Loucy (cell line): ENCODE measurements at regions not wholly inside any gene's neighbourhood (a gene's known extent, or its start where the extent isn't known, plus 50 kb on each side); places are given as distances from the start of the nearest gene placed in this dataset.

ENCODE experiments used
- H2AFZ ChIP-seq: fragments of 200-600 bp; sonication (generic); 2 replicates; pipeline ENCODE4 v1.6.0; 2016; ENCODE audit warnings: antibody characterized with exemption, mild to moderate bottlenecking, low read length, moderate library complexity
- H3F3A ChIP-seq: fragments of 200-600 bp; 2 replicates; pipeline ENCODE4 v1.6.0; 2016; ENCODE audit warnings: antibody characterized with exemption, low read depth, mild to moderate bottlenecking
- H3K27me3 ChIP-seq: fragments of 200-600 bp; sonication (generic); 2 replicates; pipeline ENCODE4 v1.6.1; 2014; ENCODE audit warnings: low read length, mild to moderate bottlenecking; ENCODE audit not compliant: insufficient read depth, poor library complexity, severe bottlenecking
- H3K36me3 ChIP-seq: fragments of 200-600 bp; sonication (generic); 2 replicates; pipeline ENCODE4 v1.6.1; 2016; ENCODE audit warnings: low read length; ENCODE audit not compliant: insufficient read depth
- H3K4me1 ChIP-seq: fragments of 200-600 bp; sonication (generic); 2 replicates; pipeline ENCODE4 v1.5.1; 2014; ENCODE audit warnings: low read length, mild to moderate bottlenecking; ENCODE audit not compliant: insufficient read depth, poor library complexity, severe bottlenecking
- H3K4me2 ChIP-seq: fragments of 200-600 bp; sonication (generic); 2 replicates; pipeline ENCODE4 v1.6.0; 2014; ENCODE audit warnings: antibody characterized with exemption, low read length, low read depth, mild to moderate bottlenecking; ENCODE audit not compliant: poor library complexity, severe bottlenecking
- H3K4me3 ChIP-seq: fragments of 200-600 bp; sonication (generic); 2 replicates; pipeline ENCODE4 v1.5.1; 2014; ENCODE audit warnings: low read length, mild to moderate bottlenecking, mixed read lengths; ENCODE audit not compliant: poor library complexity, severe bottlenecking
- H3K79me2 ChIP-seq: fragments of 200-600 bp; sonication (generic); 2 replicates; pipeline ENCODE4 v1.6.1; 2014; ENCODE audit warnings: low read length; ENCODE audit not compliant: insufficient read depth
- H3K9ac ChIP-seq: fragments of 200-600 bp; sonication (generic); 2 replicates; pipeline ENCODE4 v1.6.0; 2014; ENCODE audit warnings: mild to moderate bottlenecking, low read depth, low read length, moderate library complexity; ENCODE audit not compliant: poor library complexity, severe bottlenecking
- H3K9me2 ChIP-seq: fragments of 200-600 bp; sonication (generic); replicated peaks from 2 replicates; pipeline ENCODE4 v1.6.1; 2016; ENCODE audit warnings: low read depth, low read length, mixed read lengths
- H3K9me3 ChIP-seq: fragments of 200-600 bp; sonication (generic); 2 replicates; pipeline ENCODE4 v1.6.1; 2014; ENCODE audit warnings: mild to moderate bottlenecking, antibody characterized with exemption, low read length, low read depth; ENCODE audit not compliant: insufficient read depth
- H4K20me1 ChIP-seq: fragments of 200-600 bp; sonication (generic); 2 replicates; pipeline ENCODE4 v1.6.0; 2014; ENCODE audit warnings: antibody characterized with exemption, low read length, mild to moderate bottlenecking; ENCODE audit not compliant: insufficient read depth, poor library complexity, severe bottlenecking
- EZH2phosphoT487 ChIP-seq: fragments of 200-600 bp; IDR thresholded peaks from 2 replicates; pipeline ENCODE4 v1.6.1; 2018; ENCODE audit warnings: antibody characterized with exemption, mild to moderate bottlenecking, moderate library complexity, borderline replicate concordance
- TF ChIP-seq, protein P1 (sequence below): fragments of 200-600 bp; sonication (generic); conservative IDR thresholded peaks from 2 replicates; pipeline ENCODE4 v1.5.1; 2014; ENCODE audit warnings: mild to moderate bottlenecking, antibody characterized with exemption, low read length

DNA sequence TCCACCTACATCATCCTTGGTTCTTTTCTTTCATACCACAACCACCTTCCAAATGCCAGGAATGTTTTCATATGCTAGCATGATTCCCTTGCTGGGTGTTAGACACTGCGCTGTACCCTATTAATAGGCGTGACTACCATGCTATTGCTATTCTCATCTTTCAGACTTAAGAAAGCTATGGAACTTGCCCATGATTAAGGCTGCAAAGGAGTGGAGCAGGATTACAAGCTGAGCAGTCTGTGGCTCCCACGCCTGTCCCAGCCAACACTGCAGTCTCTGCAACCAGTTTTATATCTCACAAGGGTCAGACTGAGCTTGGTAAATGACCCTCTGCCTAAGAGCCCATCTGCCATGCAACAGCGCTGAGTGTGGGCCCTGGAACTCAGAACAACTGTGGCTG lies 285.7 kb upstream of the POU3F3 start:
- Histone ChIP-seq H3K4me2 (no peak overlapping the region), H3K79me2 (no peaks in the 10 kb centered on the region), H3K4me3 (no peak overlapping the region), H3K4me1 (no peaks in the 10 kb centered on the region), H3K27me3 (no peaks in the 10 kb centered on the region), H3K9me3 (no peaks in the 10 kb centered on the region), H3K9me2 (no peaks in the 10 kb centered on the region), H4K20me1 (no peaks in the 10 kb centered on the region), H3F3A (no peaks in the 10 kb centered on the region), H3K36me3 (no peaks in the 10 kb centered on the region), H2AFZ (no peak overlapping the region), H3K9ac (no peak overlapping the region)
- no peak for TF ChIP-seq EZH2phosphoT487
- TF ChIP-seq, protein P1, sequence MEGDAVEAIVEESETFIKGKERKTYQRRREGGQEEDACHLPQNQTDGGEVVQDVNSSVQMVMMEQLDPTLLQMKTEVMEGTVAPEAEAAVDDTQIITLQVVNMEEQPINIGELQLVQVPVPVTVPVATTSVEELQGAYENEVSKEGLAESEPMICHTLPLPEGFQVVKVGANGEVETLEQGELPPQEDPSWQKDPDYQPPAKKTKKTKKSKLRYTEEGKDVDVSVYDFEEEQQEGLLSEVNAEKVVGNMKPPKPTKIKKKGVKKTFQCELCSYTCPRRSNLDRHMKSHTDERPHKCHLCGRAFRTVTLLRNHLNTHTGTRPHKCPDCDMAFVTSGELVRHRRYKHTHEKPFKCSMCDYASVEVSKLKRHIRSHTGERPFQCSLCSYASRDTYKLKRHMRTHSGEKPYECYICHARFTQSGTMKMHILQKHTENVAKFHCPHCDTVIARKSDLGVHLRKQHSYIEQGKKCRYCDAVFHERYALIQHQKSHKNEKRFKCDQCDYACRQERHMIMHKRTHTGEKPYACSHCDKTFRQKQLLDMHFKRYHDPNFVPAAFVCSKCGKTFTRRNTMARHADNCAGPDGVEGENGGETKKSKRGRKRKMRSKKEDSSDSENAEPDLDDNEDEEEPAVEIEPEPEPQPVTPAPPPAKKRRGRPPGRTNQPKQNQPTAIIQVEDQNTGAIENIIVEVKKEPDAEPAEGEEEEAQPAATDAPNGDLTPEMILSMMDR: no peak

DNA sequence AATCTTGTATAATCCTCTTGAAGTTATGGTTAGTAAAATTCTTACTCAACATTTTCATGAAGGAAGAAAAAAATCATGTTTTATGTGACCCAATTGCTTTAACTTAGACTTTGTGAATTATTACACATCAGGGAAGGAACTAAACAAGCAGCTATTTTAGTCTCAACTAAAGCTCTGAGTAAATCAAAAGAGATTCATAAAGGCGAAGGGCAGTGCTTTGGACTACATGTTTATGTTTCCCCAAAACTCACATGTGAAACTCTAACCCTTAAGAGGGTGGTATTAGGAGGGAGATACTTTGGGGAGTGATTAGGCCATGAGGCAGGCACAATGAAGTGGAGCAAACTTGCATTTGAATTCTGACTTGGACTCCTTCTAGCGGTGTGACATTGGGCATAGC lies 283.7 kb upstream of the POU3F3 start:
- H3K9ac ChIP-seq: no peak overlapping the region
- no peak overlapping the region for H3K4me2 ChIP-seq
- no peak overlapping the region for H3K4me3 ChIP-seq
- H3K9me3 ChIP-seq: no peaks in the 10 kb centered on the region
- H3F3A ChIP-seq: no peaks in the 10 kb centered on the region
- H4K20me1 ChIP-seq: no peaks in the 10 kb centered on the region
- H3K79me2 ChIP-seq: no peaks in the 10 kb centered on the region
- H3K4me1 ChIP-seq: peaks cover 9% of the 10 kb centered on the region
- no peaks in the 10 kb centered on the region for H3K27me3 ChIP-seq
- H3K36me3 ChIP-seq: no peaks in the 10 kb centered on the region
- TF ChIP-seq, protein P1: no peak
- no peak for TF ChIP-seq EZH2phosphoT487
- H2AFZ ChIP-seq: no peak overlapping the region
- no peaks in the 10 kb centered on the region for H3K9me2 ChIP-seq

DNA sequence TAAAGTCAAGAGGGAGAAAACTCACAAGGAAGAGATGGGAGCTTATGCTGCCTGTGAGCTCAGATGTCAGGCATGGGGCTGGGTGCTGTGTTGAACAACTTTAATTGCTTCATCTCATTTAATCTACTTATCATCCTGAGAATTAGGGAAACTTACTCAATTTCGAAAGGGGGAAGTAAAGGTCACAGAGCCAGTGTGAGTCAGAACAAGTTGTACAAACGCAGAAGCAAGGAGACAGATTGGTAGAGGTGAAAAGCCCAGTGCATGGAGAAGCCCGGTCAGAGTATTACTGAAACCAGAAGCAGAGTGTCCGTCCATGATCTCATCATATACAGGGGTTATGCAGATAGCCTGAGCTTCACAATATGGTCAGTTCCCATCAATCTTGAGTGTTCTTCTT lies 281.1 kb upstream of the POU3F3 start:
- H3F3A ChIP-seq: no peaks in the 10 kb centered on the region
- H3K79me2 ChIP-seq: no peaks in the 10 kb centered on the region
- TF ChIP-seq EZH2phosphoT487: no peak
- TF ChIP-seq, protein P1: no peak
- no peaks in the 10 kb centered on the region for H3K9me2 ChIP-seq
- H3K9ac ChIP-seq: no peak overlapping the region
- H4K20me1 ChIP-seq: no peaks in the 10 kb centered on the region
- H3K4me2 ChIP-seq: no peak overlapping the region
- H2AFZ ChIP-seq: no peak overlapping the region
- H3K27me3 ChIP-seq: no peaks in the 10 kb centered on the region
- no peaks in the 10 kb centered on the region for H3K9me3 ChIP-seq
- no peaks in the 10 kb centered on the region for H3K36me3 ChIP-seq
- no peak overlapping the region for H3K4me3 ChIP-seq
- H3K4me1 ChIP-seq: peaks cover 13% of the 10 kb centered on the region
